GM21526 (cell line): ENCODE measurements at regions not wholly inside any gene's neighbourhood (a gene's known extent, or its start where the extent isn't known, plus 50 kb on each side); places are given as distances from the start of the nearest gene placed in this dataset.
A peak's percentile ranks its signal among the peaks of the same experiment; 100 is the strongest.

Experiments
- ATAC-seq: cut with Tn5 transposase; IDR thresholded peaks from one replicate; pipeline ENCODE4 v1.9.1; 2021; ENCODE audit warnings: moderate library complexity; ENCODE audit not compliant: unreplicated experiment, low FRiP score

GRCh38 chr6:138577151-138577915, 78.0 kb upstream of the NHSL1 start:
- ATAC-seq: no peak

GRCh38 chr6:138580040-138580439, 80.7 kb upstream of the NHSL1 start:
- ATAC-seq: no peak

GRCh38 chr6:138580801-138581200, 81.5 kb upstream of the NHSL1 start:
- no peak for ATAC-seq

- ATAC-seq: no peak
Measured at GRCh38 chr6:138582573-138582972, 83.3 kb upstream of the NHSL1 start.

GRCh38 chr6:138586638-138587037, 87.3 kb upstream of the NHSL1 start:
- ATAC-seq: no peak

GRCh38 chr6:138588805-138589434, 89.6 kb upstream of the NHSL1 start:
- ATAC-seq: peak; percentile 45

GRCh38 chr6:138590796-138591709, 91.8 kb upstream of the NHSL1 start:
- no peak for ATAC-seq

GRCh38 chr6:138592749-138593123, 93.4 kb upstream of the NHSL1 start:
- ATAC-seq: peak; percentile 48

GRCh38 chr6:138593124-138593877, 94.0 kb upstream of the NHSL1 start:
- ATAC-seq: peak; percentile 69

GRCh38 chr6:138593909-138594757, 94.8 kb upstream of the NHSL1 start:
- ATAC-seq: no peak

- ATAC-seq: no peak
Measured at GRCh38 chr6:138594758-138595140, 95.5 kb upstream of the NHSL1 start.

GRCh38 chr6:138596126-138596525, 96.8 kb upstream of the NHSL1 start:
- ATAC-seq: no peak

- ATAC-seq: no peak
Measured at GRCh38 chr6:138596591-138596990, 97.3 kb upstream of the NHSL1 start.

GRCh38 chr6:138597336-138597735, 98.0 kb upstream of the NHSL1 start:
- ATAC-seq: no peak

GRCh38 chr6:138598562-138599173, 99.4 kb upstream of the NHSL1 start:
- ATAC-seq: no peak

GRCh38 chr6:138600261-138600660, 101.0 kb upstream of the NHSL1 start:
- no peak for ATAC-seq

- ATAC-seq: no peak
Measured at GRCh38 chr6:138600726-138601125, 101.4 kb upstream of the NHSL1 start.

GRCh38 chr6:138601128-138601527, 101.8 kb upstream of the NHSL1 start:
- ATAC-seq: no peak

- ATAC-seq: no peak
Measured at GRCh38 chr6:138605958-138606357, 106.7 kb upstream of the NHSL1 start.
